Progenitor cell of endocrine pancreas (in vitro differentiated cells): ENCODE measurements at regions not wholly inside any gene's neighbourhood (a gene's known extent, or its start where the extent isn't known, plus 50 kb on each side); places are given as distances from the start of the nearest gene placed in this dataset.

Source experiments
- DNase-seq: peaks from one replicate; pipeline ENCODE4 v3.0.0; 2021; ENCODE audit warnings: low spot score; ENCODE audit not compliant: unreplicated experiment
- H3K27ac Mint-ChIP-seq: 2 replicates; pipeline ENCODE4 v1.8.0; 2021; ENCODE audit warnings: mild to moderate bottlenecking, moderate library complexity, mixed read lengths
- H3K27me3 Mint-ChIP-seq: 2 replicates; pipeline ENCODE4 v1.8.0; 2021; ENCODE audit warnings: mixed read lengths
- H3K36me3 Mint-ChIP-seq: 2 replicates; pipeline ENCODE4 v1.8.0; 2022; ENCODE audit warnings: mixed read lengths; ENCODE audit not compliant: insufficient read depth
- H3K4me1 Mint-ChIP-seq: 2 replicates; pipeline ENCODE4 v1.8.0; 2021; ENCODE audit warnings: low read depth, mixed read lengths
- H3K4me3 Mint-ChIP-seq: 2 replicates; pipeline ENCODE4 v1.8.0; 2021; ENCODE audit warnings: low read depth, mild to moderate bottlenecking, moderate library complexity, mixed read lengths
- H3K9me3 Mint-ChIP-seq: 2 replicates; pipeline ENCODE4 v1.8.0; 2021; ENCODE audit warnings: low read depth, mixed read lengths
- TF ChIP-seq, protein P1 (sequence below): fragments of 200-600 bp; sonication (generic); IDR thresholded peaks from one replicate; pipeline ENCODE4 v1.5.0; 2021; ENCODE audit warnings: antibody characterized with exemption, mild to moderate bottlenecking; ENCODE audit not compliant: unreplicated experiment

DNA sequence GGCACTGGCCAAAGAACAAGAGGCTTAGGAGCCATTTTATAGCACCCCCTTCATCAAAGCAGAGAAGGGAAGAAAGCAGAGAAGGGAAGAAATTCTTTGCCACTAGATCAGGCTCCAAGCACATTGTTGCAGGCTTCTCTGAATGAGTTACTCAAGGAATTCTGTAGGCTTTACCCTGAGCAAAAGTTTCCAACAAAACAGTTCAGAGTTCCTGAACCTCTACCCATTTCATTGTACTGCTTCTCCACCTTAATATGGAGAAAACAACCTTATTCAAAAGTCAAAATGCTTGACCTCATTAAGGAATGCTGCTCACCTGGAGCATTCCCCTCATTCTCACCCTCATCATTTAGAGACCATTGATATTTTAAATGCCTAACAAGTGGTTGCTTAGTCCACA is 115.5 kb upstream of the LOC128125822 start:
- Mint-ChIP-seq H3K4me1 (peaks cover 30% of the 10 kb centered on the region), H3K36me3 (peaks cover 3% of the 10 kb centered on the region), H3K4me3 (no peak overlapping the region), H3K9me3 (peaks cover 8% of the 10 kb centered on the region), H3K27ac (peak overlapping the region; percentile 84), H3K27me3 (no peaks in the 10 kb centered on the region)
- TF ChIP-seq, protein P1, sequence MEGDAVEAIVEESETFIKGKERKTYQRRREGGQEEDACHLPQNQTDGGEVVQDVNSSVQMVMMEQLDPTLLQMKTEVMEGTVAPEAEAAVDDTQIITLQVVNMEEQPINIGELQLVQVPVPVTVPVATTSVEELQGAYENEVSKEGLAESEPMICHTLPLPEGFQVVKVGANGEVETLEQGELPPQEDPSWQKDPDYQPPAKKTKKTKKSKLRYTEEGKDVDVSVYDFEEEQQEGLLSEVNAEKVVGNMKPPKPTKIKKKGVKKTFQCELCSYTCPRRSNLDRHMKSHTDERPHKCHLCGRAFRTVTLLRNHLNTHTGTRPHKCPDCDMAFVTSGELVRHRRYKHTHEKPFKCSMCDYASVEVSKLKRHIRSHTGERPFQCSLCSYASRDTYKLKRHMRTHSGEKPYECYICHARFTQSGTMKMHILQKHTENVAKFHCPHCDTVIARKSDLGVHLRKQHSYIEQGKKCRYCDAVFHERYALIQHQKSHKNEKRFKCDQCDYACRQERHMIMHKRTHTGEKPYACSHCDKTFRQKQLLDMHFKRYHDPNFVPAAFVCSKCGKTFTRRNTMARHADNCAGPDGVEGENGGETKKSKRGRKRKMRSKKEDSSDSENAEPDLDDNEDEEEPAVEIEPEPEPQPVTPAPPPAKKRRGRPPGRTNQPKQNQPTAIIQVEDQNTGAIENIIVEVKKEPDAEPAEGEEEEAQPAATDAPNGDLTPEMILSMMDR, result no peak
- no peak for DNase-seq

DNA sequence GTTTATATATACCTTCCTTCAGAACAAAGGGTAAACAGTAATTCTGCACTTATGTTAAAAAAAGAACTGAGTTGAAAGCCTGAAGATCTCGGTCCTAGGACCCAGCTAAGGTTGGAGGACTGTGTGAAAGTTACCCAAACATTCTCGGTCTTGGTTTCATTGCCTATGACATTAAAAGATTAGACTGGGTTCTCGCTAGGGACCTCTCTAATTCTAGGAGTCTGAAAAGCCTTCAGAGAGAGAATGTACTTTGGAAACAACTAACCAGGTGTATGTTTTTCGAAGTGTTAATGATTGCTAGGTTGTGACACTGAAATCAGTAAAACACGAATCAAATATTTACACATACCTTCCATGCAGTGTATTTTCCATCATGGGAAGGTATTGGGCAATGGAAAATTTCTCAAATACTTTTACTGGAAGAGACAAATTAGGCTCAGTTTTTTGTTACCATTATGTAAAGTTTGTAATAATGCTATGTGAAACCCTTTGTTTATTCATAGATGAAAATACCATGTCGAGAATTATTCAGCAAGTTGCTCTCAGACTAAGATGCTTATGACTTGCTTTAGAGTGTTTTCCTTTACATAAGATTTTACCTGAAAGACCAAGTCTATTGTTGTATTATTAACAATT is 113.7 kb upstream of the LOC128125822 start:
- Mint-ChIP-seq H3K27me3 (no peaks in the 10 kb centered on the region), H3K27ac (peak overlapping the region; percentile 98), H3K4me3 (no peak overlapping the region)

GRCh38 chr6:63459814-63460213 is 112.5 kb upstream of the LOC128125822 start:
- H3K4me3 Mint-ChIP-seq, result no peak overlapping the region
- no peak for DNase-seq
- no peaks in the 10 kb centered on the region for H3K27me3 Mint-ChIP-seq
- TF ChIP-seq, protein P1, result no peak
- H3K9me3 Mint-ChIP-seq, result peaks cover 8% of the 10 kb centered on the region
- peak overlapping the region; percentile 80 for H3K27ac Mint-ChIP-seq
- peaks cover 24% of the 10 kb centered on the region for H3K4me1 Mint-ChIP-seq
- peaks cover 3% of the 10 kb centered on the region for H3K36me3 Mint-ChIP-seq

More for the DNA sequence above, 113.7 kb upstream of the LOC128125822 start:
- TF ChIP-seq, protein P1, result no peak
- peaks cover 8% of the 10 kb centered on the region for H3K9me3 Mint-ChIP-seq
- DNase-seq, result no peak
- H3K36me3 Mint-ChIP-seq, result peaks cover 3% of the 10 kb centered on the region
- H3K4me1 Mint-ChIP-seq, result peaks cover 26% of the 10 kb centered on the region

- no peak for DNase-seq
- TF ChIP-seq, protein P1, result no peak
- Mint-ChIP-seq H3K4me3 (no peak overlapping the region), H3K27ac (peak overlapping the region; percentile 80), H3K9me3 (peaks cover 8% of the 10 kb centered on the region), H3K27me3 (no peaks in the 10 kb centered on the region), H3K4me1 (peaks cover 24% of the 10 kb centered on the region), H3K36me3 (peaks cover 3% of the 10 kb centered on the region)
Observed at GRCh38 chr6:63460971-63461370, 111.3 kb upstream of the LOC128125822 start.

GRCh38 chr6:63464060-63464459 is 108.2 kb upstream of the LOC128125822 start:
- H3K27me3 Mint-ChIP-seq, result no peaks in the 10 kb centered on the region
- H3K9me3 Mint-ChIP-seq, result peaks cover 8% of the 10 kb centered on the region
- H3K4me1 Mint-ChIP-seq, result peaks cover 10% of the 10 kb centered on the region
- TF ChIP-seq, protein P1, result no peak
- DNase-seq, result no peak
- no peak overlapping the region for H3K4me3 Mint-ChIP-seq
- H3K36me3 Mint-ChIP-seq, result peaks cover 3% of the 10 kb centered on the region
- no peak overlapping the region for H3K27ac Mint-ChIP-seq
